ENCODE measurements at regions not wholly inside any gene's neighbourhood (a gene's known extent, or its start where the extent isn't known, plus 50 kb on each side); places are given as distances from the start of the nearest gene placed in this dataset.

DNA sequence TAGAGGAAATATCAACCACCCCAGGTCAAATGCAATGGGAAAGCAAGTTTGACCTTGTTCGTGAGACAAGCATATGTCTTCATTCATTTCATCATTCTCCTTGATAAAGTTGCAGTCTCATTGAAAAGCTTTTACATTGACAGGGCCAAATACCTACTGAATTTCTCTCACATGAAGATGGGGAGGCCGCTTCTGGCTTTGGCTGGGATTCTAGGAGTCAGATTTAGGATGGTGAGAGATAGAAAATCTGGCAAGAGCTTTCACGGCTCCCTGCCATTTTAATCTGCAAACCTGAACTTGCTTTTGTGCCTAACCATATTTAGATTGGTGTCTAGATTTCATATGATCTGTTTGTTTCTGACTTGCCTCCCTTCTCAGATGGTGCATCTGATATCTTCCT, 88.0 kb downstream of the TMEM100 start:
- no peak for DNase-seq (ENCODE audit: low read depth, low spot score)

DNA sequence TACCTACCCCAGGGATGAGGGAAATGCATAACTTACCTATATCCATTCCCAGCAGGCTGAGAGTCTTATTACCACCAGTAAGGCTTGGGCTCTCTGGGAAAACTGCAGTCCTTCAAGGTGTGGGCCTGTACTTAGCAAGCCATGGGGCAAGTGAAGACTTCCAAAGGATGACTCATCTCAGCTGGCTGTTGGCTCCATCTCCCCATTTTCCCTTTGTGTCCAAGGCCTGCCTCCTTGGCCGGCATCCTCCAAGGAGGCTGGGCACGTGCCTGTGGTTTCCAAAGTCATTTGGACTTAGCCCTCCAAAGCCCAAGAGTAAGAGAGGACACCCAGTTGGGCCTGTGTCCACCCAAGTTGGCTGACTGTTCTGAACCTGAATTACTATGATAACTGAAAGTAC, 89.8 kb downstream of the TMEM100 start:
- peak; percentile 21 for DNase-seq (ENCODE audit: low read depth, low spot score)

DNA sequence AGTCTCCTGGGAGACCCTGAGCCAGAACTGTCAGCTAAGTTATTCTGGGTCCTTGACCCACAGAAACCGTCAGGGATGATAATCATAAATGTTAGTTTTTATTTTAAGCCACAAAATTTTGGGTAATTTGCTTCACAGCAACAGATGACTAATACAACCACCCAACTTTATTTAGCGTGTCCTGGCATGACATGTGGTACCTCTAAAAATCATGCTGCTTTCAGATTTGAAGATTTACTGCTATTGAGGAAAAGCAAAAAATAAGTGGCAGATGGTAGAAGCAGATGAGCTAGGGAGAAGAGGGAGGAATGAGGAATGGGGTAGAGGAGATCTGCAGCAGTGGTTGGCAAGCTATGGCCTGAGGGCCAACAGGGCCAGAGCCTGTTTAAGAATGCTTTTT, 90.4 kb downstream of the TMEM100 start:
- no peak for DNase-seq (ENCODE audit: low read depth, low spot score)

DNA sequence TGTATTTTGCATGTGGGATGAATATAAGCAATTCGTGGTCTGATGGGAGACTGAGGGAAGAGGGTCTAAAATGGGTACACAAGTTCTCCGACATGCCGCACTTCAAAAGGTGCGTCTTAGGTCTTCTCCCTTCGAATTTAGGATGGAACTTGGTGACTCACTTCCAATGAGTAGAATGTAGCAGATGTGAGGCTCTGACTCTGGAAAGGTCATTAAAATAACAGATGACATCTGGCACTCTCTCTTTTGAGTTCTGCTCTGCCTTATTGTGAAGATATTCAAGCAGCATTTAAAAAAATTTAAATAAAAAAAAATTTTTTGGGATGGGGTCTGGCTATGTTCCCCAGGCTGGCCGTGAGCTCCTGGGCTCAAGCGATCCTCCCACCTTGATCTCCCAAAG, 92.7 kb downstream of the TMEM100 start:
- DNase-seq (ENCODE audit: low read depth, low spot score), result no peak

DNA sequence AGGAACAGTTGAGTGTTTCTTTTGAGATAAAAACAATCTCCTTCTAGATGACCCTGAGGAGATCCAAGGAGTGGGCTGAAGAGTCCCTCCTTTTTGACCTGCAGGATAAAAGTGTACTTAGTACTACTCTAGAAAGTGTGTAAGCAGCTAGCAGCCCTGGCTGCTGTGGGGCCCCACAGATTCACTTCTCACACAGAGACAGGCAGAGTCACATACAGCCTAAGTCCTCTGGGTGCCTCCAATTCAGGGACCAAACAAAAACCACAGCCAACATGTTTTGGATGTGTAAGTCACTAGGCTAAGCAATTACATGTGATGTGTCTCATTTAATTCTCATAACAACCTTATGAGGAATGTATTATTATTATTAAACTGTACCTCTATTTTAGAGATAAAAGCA, 97.1 kb downstream of the TMEM100 start:
- DNase-seq (ENCODE audit: low read depth, low spot score), result no peak

DNA sequence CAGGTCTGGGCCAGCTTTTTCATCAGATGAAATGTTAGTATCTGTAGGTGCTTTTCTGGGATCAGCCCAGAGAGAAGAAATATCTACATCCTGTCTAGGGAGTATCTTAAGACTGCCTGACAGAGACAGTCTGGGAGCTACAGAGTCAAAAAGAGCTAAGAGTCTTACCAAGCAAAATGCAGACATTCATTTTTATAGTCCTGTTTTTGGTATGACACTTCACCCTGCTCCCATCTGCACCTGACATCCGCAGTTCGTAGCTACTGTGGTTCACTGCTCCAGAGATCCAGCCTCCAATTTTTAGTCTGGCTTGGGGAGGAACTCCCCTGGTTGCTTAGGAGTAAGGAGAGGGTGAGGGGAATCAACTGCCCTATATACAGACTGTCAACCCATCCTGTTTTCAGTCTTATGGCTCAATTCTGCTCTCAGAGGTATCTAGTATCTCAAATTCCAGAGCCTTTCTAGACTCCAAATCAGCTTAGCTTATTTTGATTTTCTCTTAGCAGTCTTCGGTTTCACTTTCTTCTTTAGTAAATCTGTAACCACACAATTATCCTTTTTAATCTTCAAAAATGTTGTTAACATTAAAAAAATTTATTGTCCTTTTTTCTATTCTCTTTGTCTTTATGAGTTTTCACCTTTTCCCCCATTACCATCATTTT, 97.8 kb downstream of the TMEM100 start:
- DNase-seq (ENCODE audit: low read depth, low spot score), result no peak

DNA sequence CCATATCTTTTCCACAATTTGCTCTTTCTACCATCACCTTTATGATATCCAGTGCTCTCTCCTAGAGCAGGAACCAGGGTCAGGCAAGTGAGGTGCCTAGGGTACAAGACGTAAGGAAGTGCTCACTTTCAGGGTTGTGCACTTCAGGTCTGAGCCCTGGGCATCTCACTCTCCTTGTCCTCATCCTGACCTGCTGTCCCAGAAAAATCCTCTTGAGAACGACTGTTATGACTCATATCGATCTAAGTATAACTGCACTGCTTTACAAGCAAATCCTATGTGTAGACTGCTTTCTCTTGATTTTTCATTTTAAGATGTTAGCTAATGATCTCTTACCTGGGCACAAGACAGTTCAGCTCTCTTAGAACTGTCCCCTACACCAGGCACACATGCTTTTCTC, 100.1 kb downstream of the TMEM100 start:
- DNase-seq (ENCODE audit: low read depth, low spot score), result no peak

DNA sequence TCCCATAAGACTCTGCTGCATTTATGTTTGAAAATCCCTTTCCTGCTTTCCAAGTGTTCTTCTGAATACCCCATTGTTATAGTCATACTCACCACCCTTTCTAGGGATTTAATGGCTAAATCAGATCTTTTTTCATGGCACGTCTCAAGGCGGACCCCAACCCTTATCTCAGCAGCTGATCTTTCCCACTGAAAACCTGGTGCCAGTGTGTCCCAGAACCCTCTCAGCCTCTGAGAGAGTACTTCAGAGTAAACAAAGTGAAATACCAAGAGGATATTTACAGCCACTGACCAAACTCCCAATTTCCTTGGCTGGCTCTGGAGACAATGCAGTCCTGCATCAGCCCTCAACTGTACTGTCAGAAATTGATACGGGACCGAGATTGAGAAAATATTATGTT, 101.7 kb downstream of the TMEM100 start:
- no peak for DNase-seq (ENCODE audit: low read depth, low spot score)

DNA sequence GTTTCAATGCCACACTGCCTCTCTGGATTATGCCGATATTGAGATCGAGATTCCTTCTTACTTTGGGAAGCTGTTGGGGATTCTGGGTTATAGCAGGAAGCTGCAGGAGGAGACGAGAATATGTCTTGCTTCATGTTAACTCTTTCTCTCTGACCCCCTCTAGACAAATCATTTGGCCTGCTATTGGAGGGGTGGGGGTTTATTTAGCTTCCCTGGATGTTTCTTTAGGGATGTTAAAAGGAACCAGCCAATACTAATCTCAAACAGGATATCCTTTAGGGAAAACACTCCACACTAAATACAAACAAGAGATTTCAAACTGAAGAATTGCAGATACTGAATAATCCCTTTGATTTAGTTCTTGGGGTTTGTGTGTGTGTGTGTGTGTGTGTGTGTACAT, 102.6 kb downstream of the TMEM100 start:
- no peak for DNase-seq (ENCODE audit: low read depth, low spot score)

DNA sequence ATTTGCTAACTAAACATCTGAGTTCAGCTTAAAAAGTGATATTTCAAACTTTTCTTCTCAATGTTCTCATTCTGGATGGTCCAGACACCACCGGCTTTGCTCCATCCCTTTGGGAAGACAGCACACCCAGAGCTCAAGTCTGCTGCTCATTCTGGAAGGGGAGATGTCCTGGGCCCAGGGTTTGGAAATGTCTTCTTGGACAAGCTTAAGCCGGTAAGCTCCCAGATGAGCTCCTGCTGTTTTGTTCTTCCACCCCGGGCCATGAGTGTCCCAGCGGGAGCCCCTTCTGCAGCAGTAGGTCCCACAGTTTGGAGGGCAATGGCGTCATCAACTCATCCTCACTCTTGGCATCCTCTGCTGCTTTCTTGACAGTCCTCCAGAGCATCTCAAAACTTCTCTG, 105.2 kb downstream of the TMEM100 start:
- no peak for DNase-seq (ENCODE audit: low read depth, low spot score)

DNA sequence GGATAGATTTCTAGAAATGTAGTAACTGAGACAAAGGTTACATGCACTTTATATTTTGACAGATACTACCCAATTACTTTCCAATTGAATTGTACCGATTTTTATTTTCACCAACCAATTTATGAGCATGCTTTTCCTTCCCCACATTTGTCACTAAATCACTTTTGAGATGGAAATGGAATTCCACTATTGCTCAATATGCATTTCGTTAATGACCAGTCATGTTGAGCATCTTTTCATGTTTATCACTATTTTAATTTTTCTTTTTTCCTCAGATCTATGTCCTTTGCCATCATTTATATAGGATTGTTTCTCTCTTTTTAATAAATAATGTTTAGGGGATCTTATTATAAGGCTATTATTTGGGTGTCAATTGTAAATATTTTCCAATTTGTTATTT, 102.8 kb upstream of the SMIM36 start:
- no peak for DNase-seq (ENCODE audit: low read depth, low spot score)

DNA sequence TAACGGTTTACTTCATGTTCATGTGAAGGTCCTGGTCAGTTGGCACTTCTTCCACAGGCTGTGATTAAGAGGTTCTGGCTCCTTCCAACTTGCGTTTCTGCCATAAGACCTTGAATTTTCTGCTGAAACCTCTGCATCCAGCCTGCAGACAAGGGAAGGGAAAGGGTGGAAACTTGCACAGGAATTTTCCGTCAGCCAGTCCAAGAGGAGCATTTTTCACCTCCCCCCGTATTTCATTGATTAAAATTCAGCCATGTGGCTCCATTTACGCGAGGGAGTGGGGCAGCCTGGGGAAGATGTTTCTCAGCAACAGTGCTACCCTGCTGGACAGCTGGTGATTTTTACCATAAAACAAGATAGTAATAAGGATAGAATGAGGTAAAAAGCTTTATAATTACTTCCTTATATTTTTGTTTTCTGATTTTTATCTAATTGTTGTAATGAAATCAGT, 101.5 kb upstream of the SMIM36 start:
- no peak for DNase-seq (ENCODE audit: low read depth, low spot score)

DNA sequence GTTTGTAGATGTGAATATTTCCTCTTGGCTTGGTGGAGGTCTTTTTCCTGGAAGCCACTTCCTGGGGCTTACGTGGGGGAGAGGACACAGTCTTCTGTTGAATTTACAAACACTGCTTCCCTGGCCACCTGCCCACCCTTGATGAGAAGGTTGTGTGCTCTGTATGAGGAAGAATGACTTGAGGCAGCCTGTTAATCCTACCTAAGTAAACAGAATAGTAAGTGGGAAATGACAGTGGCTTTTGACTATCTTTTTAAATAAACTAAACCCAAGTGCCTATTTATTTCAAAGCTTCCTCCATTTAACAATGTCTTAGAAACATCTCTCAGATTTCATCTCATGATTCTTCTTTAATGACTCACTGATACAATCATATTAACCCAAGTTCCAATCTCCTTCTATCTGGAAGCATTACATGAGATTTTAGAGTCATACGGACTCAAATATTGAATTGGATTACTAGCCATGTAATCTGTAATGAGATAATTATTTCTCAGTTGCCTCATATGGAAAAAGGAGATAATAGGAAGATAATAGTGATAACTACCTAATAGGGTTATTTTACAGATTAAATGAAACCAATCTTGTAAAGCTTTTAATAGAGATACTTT, 96.6 kb upstream of the SMIM36 start:
- no peak for DNase-seq (ENCODE audit: low read depth, low spot score)

DNA sequence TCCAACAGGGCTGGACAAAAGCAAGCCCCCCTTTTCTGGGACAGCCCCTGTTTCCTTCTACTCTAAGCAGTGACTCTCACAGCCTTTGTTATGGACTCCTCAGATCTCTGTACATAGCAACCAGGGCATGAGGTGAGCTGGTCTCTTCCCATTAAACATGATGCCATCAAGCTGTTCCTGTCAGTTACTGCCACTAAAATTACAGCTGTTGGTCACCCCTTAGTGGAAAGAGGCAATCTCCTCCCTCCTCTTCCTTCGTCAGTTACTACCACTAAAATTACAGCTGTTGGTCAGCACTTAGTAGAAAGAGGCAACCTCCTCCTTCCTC, 95.2 kb upstream of the SMIM36 start:
- no peak for DNase-seq (ENCODE audit: low read depth, low spot score)

DNA sequence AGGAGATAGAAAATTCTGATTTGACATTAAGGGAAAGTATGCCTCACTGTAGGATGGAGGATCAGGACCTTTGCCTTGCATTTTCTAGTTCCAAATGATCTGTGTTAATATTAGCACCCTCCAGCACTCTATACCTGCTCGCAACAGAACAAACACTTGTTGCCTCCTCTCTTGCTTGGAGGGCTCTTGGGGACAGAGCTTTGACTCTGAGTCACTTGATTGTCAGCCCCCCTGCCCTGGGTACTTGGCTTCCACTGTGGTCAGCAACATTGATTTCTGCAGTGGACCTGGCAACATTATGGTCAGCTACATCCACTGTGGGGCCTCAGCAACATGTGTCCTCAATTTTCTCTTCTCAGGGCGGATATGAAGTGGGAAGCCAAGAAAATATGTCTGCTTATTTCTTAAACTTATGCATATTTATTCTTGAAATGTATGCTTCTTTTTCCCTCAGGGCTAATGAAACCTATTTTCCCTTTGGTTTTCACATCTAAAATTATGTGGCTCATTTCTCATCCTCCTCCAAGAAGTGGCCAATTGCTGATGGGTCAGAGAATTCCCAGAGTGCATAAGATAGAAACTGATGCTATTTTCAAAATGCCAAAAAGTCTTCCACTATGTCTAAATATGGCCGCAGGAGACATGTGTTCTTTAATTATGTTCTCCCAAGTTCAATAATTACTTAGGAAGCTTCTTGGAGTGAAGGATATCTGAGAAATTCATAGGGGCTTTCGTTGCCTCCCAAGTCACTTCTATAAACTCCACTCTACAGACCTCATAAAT, 94.6 kb upstream of the SMIM36 start:
- DNase-seq (ENCODE audit: low read depth, low spot score), result no peak

DNA sequence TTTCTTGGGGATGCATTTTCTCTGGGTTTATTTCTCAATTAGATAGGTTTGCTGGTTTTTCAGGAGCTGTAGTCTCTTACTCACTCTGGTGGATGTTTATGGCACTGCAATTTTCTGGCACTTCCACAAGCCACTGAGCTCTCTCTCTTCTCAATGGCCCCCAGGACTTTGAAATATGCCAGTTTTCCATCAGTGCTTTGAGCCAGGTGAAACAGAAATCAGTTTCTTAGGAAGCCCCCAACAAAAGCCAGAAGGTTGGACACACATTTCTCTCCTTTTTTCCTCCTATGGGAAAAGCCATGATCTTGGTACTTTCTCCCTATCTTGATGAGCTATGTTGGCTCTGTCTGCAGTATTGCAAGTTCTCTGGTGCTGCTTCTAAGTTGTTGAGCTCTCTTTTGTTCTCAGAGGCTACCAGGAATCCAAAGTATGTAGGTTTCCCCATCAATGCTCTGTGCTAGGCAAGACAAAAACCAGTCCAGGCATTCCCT, 90.7 kb upstream of the SMIM36 start:
- DNase-seq (ENCODE audit: low read depth, low spot score), result peak; percentile 64

DNA sequence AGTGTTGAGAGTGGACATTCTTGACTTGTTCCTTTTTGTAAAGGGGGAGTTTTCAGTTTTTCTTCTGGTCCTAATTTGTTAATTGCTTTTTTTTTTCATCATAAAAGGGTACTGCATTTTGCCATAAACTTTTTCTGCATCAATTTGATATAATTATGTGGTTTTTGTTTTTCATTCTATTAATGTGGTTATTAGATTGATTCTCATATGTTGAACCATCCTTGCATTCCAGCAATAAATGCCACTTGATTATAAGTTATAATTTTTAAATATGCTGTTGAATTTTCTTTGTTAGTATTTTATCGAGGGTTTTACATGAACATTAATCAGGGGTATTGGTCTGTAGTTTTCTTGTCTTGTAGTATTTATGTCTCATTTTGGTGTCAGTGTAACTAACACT, 87.2 kb upstream of the SMIM36 start:
- DNase-seq (ENCODE audit: low read depth, low spot score), result no peak

DNA sequence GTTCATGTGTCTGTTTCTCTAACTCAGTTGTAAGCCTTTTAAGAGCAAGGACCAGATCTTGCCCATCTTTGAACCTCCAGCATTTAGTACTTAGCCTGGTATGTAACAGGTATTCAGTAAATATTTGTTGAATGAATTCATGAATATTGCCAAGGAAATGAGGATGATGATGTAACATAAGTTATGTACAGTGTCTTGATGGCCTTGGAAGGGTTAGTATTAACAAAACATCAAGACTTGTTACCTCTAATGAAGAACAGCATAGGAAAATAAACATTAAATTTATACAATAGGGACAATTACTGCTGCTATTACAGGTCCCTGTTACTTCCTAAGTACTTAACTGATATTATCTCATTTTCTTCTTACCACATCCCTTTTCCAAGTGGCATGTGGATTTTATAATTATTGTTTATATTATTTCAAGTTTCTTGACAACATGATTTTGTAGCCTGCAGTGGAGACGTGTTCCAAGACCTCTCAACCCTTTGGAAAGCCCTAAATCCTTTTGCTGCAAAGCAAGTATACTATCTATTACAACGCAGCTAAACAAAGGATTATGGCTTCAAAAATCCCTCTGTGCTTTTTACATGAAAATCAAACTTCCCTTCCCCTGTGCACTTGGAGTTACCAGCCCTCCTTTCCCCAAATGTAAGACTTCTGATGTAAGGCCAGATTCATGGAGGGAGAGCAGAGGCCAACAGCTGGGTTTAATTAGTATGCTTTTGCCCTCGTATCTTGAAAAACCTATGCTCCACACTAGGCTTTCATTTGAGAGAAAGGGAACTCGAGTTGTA, 77.4 kb upstream of the SMIM36 start:
- no peak for DNase-seq (ENCODE audit: low read depth, low spot score)

DNA sequence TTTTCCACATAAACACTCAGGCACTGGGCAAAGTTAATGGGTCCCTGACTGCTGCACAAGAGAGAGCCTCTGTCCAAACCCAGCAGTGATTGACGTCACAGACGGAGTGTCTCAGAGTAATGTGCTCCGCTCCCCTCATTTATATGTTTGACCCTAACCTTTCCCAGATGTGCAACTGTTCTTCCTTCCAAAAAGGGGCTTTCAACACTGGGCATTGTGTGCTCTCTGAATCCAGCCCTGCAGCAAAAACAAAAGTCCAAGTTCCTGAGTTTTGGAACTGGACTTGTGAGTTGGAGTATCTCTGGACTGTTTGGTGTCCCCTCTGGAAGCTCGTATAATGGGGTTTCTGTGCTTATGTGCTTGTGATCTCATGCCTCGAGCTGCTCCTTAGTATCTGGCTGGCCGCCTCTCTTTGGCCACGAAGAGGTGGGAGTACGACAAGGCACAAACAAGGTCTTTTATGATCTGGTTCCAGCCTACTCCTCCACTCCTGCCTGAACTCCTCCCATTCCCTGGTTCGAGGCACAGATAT, 76.4 kb upstream of the SMIM36 start:
- no peak for DNase-seq (ENCODE audit: low read depth, low spot score)

DNA sequence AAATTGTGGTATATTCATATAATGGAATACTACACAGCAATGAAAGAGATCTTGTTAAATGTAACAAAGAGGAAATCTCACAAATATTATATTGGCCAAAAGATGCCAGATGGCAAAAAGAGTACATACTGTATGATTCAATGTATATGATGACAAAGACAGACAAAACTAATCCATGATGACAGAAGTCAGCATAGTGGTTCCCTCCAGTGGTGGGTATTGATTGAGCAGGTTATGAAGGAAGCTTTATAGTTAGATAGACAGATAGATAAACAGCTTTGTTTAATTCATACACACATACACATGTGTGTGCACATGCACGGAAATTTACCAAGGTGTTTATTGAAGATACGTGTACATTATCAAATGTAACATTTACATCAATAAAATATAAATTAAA, 74.4 kb upstream of the SMIM36 start:
- DNase-seq (ENCODE audit: low read depth, low spot score), result no peak

DNA sequence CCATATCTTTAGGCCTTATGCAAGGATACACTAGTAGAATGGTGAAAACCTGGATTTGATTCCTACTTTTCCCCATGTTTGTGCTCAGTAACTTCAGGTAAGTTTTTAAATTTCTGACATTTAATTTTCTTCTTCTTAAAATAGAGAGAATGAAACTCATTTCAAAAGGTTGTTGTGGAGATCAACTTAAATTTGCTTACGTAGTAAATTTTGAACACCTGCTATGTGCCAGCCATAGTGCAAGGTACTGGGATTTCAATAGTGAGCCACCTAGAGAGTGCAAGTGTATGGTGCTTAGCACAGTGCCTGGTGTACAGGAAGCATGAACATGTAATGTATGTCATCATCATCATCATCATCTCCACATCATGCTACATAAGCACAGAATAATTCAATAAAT, 73.6 kb upstream of the SMIM36 start:
- DNase-seq (ENCODE audit: low read depth, low spot score), result no peak

Measured in astrocyte of the hippocampus (primary cell).